Parathyroid adenoma (tissue), 2 donors: ENCODE measurements at regions not wholly inside any gene's neighbourhood (a gene's known extent, or its start where the extent isn't known, plus 50 kb on each side); places are given as distances from the start of the nearest gene placed in this dataset.

Experiments
- H2AFZ ChIP-seq: fragments of 300-600 bp; sonication (generic); one replicate; pipeline ENCODE4 v1.7.0; 2017; ENCODE audit warnings: antibody characterized with exemption, mild to moderate bottlenecking
- H3K27ac ChIP-seq: fragments of 300-600 bp; sonication (generic); one replicate; pipeline ENCODE4 v1.7.0; 2017
- H3K27me3 ChIP-seq: fragments of 300-600 bp; sonication (generic); one replicate; pipeline ENCODE4 v1.7.0; 2017; ENCODE audit warnings: low read length; ENCODE audit not compliant: control insufficient read depth, insufficient read depth
- H3K36me3 ChIP-seq: fragments of 300-600 bp; sonication (generic); one replicate; pipeline ENCODE4 v1.7.0; 2017; ENCODE audit warnings: low read length; ENCODE audit not compliant: control insufficient read depth, insufficient read depth
- H3K4me1 ChIP-seq: fragments of 300-600 bp; sonication (generic); one replicate; pipeline ENCODE4 v1.7.0; 2017; ENCODE audit warnings: control low read depth
- H3K4me2 ChIP-seq: fragments of 300-600 bp; sonication (generic); one replicate; pipeline ENCODE4 v1.7.0; 2017; ENCODE audit warnings: low read length
- H3K4me3 ChIP-seq: fragments of 300-600 bp; sonication (generic); one replicate; pipeline ENCODE4 v1.7.0; 2017; ENCODE audit warnings: low read depth, low read length
- H3K79me2 ChIP-seq: fragments of 300-600 bp; sonication (generic); one replicate; pipeline ENCODE4 v1.7.0; 2017; ENCODE audit warnings: control low read depth
- H3K9ac ChIP-seq: fragments of 300-600 bp; sonication (generic); one replicate; pipeline ENCODE4 v1.7.0; 2017; ENCODE audit warnings: mild to moderate bottlenecking
- H3K9me3 ChIP-seq: fragments of 300-600 bp; sonication (generic); one replicate; pipeline ENCODE4 v1.7.0; 2017; ENCODE audit warnings: low read length; ENCODE audit not compliant: control insufficient read depth
- CTCF ChIP-seq: fragments of 300-600 bp; sonication (generic); IDR thresholded peaks from one replicate; pipeline ENCODE4 v1.7.0; 2017; ENCODE audit warnings: antibody characterized with exemption, mild to moderate bottlenecking
- donor health status: primary hyperparathyroidism.

- Histone ChIP-seq H3K4me2 (peak overlapping the region; percentile 74), H3K4me3 (peak overlapping the region; percentile 88), H3K79me2 (peaks cover 13% of the 10 kb centered on the region), H3K9me3 (no peaks in the 10 kb centered on the region), H3K27ac (peak overlapping the region; percentile 83), H3K4me1 (peaks cover 18% of the 10 kb centered on the region), H3K9ac (no peak overlapping the region), H3K27me3 (no peaks in the 10 kb centered on the region), H2AFZ (no peak overlapping the region), H3K36me3 (no peaks in the 10 kb centered on the region)
- no peak for TF ChIP-seq CTCF
Observed at GRCh38 chr16:85554114-85554888, 58.8 kb upstream of the GSE1 start.

GRCh38 chr16:85554889-85555718 lies 58.0 kb upstream of the GSE1 start:
- no peak for TF ChIP-seq CTCF
- Histone ChIP-seq H3K36me3 (no peaks in the 10 kb centered on the region), H3K79me2 (peaks cover 17% of the 10 kb centered on the region), H3K4me3 (peak overlapping the region; percentile 88), H3K9me3 (no peaks in the 10 kb centered on the region), H2AFZ (peak overlapping the region; percentile 60), H3K9ac (peak overlapping the region; percentile 43), H3K27me3 (no peaks in the 10 kb centered on the region), H3K4me1 (peaks cover 23% of the 10 kb centered on the region), H3K27ac (peak overlapping the region; percentile 83), H3K4me2 (peak overlapping the region; percentile 74)

GRCh38 chr16:85555719-85556455 lies 57.2 kb upstream of the GSE1 start:
- H2AFZ ChIP-seq: peak overlapping the region; percentile 0
- H3K36me3 ChIP-seq: no peaks in the 10 kb centered on the region
- H3K27ac ChIP-seq: peak overlapping the region; percentile 83
- no peak overlapping the region for H3K9ac ChIP-seq
- H3K9me3 ChIP-seq: no peaks in the 10 kb centered on the region
- H3K79me2 ChIP-seq: peaks cover 25% of the 10 kb centered on the region
- peaks cover 23% of the 10 kb centered on the region for H3K4me1 ChIP-seq
- H3K4me3 ChIP-seq: peak overlapping the region; percentile 88
- no peaks in the 10 kb centered on the region for H3K27me3 ChIP-seq
- peak overlapping the region; percentile 74 for H3K4me2 ChIP-seq
- TF ChIP-seq CTCF: no peak

- TF ChIP-seq CTCF: no peak
- Histone ChIP-seq H3K36me3 (no peaks in the 10 kb centered on the region), H3K9ac (peak overlapping the region; percentile 40), H3K4me2 (peak overlapping the region; percentile 74), H3K27ac (peak overlapping the region; percentile 83), H2AFZ (no peak overlapping the region), H3K4me3 (peak overlapping the region; percentile 88), H3K79me2 (peaks cover 32% of the 10 kb centered on the region), H3K27me3 (no peaks in the 10 kb centered on the region), H3K9me3 (no peaks in the 10 kb centered on the region), H3K4me1 (peaks cover 26% of the 10 kb centered on the region)
Observed at GRCh38 chr16:85556456-85557082, 56.6 kb upstream of the GSE1 start.
